KMS-11 (cell line): ENCODE measurements at regions not wholly inside any gene's neighbourhood (a gene's known extent, or its start where the extent isn't known, plus 50 kb on each side); places are given as distances from the start of the nearest gene placed in this dataset.

Experiments
- H2AFZ ChIP-seq: fragments of 200-600 bp; sonication (generic); 2 replicates; pipeline ENCODE4 v1.6.1; 2016; ENCODE audit warnings: antibody characterized with exemption, mixed run types, low read depth
- H3K27ac ChIP-seq: fragments of 200-600 bp; sonication (generic); 2 replicates; pipeline ENCODE4 v1.6.1; 2016; ENCODE audit warnings: mild to moderate bottlenecking, mixed run types
- H3K27me3 ChIP-seq: fragments of 200-600 bp; sonication (generic); 2 replicates; pipeline ENCODE4 v1.6.1; 2017; ENCODE audit warnings: mild to moderate bottlenecking, low read depth, mixed run types, moderate library complexity; ENCODE audit not compliant: insufficient read depth
- H3K36me3 ChIP-seq: fragments of 200-600 bp; sonication (generic); 2 replicates; pipeline ENCODE4 v1.6.1; 2017; ENCODE audit warnings: mild to moderate bottlenecking, mixed run types; ENCODE audit not compliant: insufficient read depth
- H3K4me1 ChIP-seq: fragments of 200-600 bp; sonication (generic); 2 replicates; pipeline ENCODE4 v1.6.1; 2016; ENCODE audit warnings: mild to moderate bottlenecking, low read depth, mixed run types; ENCODE audit not compliant: poor library complexity, severe bottlenecking
- H3K4me2 ChIP-seq: fragments of 200-600 bp; sonication (generic); 2 replicates; pipeline ENCODE4 v1.7.0; 2016; ENCODE audit warnings: mild to moderate bottlenecking, mixed run types
- H3K4me3 ChIP-seq: fragments of 200-600 bp; sonication (generic); IDR thresholded peaks from 2 replicates; pipeline ENCODE4 v1.6.1; 2017; ENCODE audit warnings: low read depth, low read length, mixed read lengths; ENCODE audit not compliant: insufficient read depth
- H3K79me2 ChIP-seq: fragments of 200-600 bp; sonication (generic); 2 replicates; pipeline ENCODE4 v1.6.1; 2016; ENCODE audit warnings: low read depth, mixed run types; ENCODE audit not compliant: insufficient read depth
- H3K9ac ChIP-seq: fragments of 200-600 bp; sonication (generic); 2 replicates; pipeline ENCODE4 v1.6.1; 2016; ENCODE audit warnings: mild to moderate bottlenecking, mixed run types
- H4K20me1 ChIP-seq: fragments of 200-600 bp; sonication (generic); 2 replicates; pipeline ENCODE4 v1.6.1; 2016; ENCODE audit warnings: mild to moderate bottlenecking, mixed run types; ENCODE audit not compliant: insufficient read depth
- CTCF ChIP-seq: fragments of 200-600 bp; sonication (generic); conservative IDR thresholded peaks from 2 replicates; pipeline ENCODE4 v1.6.1; 2017; ENCODE audit warnings: low read depth, mild to moderate bottlenecking, antibody characterized with exemption, low read length, moderate library complexity, mixed read lengths

- Histone ChIP-seq H3K9ac (no peak overlapping the region), H3K4me3 (no peak overlapping the region), H3K36me3 (no peaks in the 10 kb centered on the region), H2AFZ (no peak overlapping the region), H3K27me3 (no peaks in the 10 kb centered on the region), H3K79me2 (no peaks in the 10 kb centered on the region), H3K4me2 (no peak overlapping the region), H3K27ac (no peak overlapping the region), H3K4me1 (no peaks in the 10 kb centered on the region), H4K20me1 (no peaks in the 10 kb centered on the region)
- TF ChIP-seq CTCF = no peak
Observed at GRCh38 chr15:87099916-87100315, 1020.2 kb downstream of the AGBL1 start.

- H3K36me3 ChIP-seq = no peaks in the 10 kb centered on the region
- no peaks in the 10 kb centered on the region for H3K27me3 ChIP-seq
- no peak overlapping the region for H3K9ac ChIP-seq
- no peaks in the 10 kb centered on the region for H3K79me2 ChIP-seq
- H3K27ac ChIP-seq = no peak overlapping the region
- H3K4me2 ChIP-seq = no peak overlapping the region
- H4K20me1 ChIP-seq = no peaks in the 10 kb centered on the region
- no peak overlapping the region for H2AFZ ChIP-seq
- no peak overlapping the region for H3K4me3 ChIP-seq
- no peak for TF ChIP-seq CTCF
- no peaks in the 10 kb centered on the region for H3K4me1 ChIP-seq
Observed at GRCh38 chr15:87089551-87089950, 1009.9 kb downstream of the AGBL1 start.

GRCh38 chr15:87083201-87083600 lies 1003.5 kb downstream of the AGBL1 start:
- no peaks in the 10 kb centered on the region for H3K27me3 ChIP-seq
- no peaks in the 10 kb centered on the region for H3K4me1 ChIP-seq
- no peaks in the 10 kb centered on the region for H4K20me1 ChIP-seq
- H3K4me2 ChIP-seq = no peak overlapping the region
- no peaks in the 10 kb centered on the region for H3K36me3 ChIP-seq
- no peak overlapping the region for H3K27ac ChIP-seq
- no peak for TF ChIP-seq CTCF
- no peaks in the 10 kb centered on the region for H3K79me2 ChIP-seq
- no peak overlapping the region for H2AFZ ChIP-seq
- H3K4me3 ChIP-seq = no peak overlapping the region
- H3K9ac ChIP-seq = no peak overlapping the region

GRCh38 chr15:87082581-87082980 lies 1002.9 kb downstream of the AGBL1 start:
- Histone ChIP-seq H3K4me3 (no peak overlapping the region), H3K4me1 (no peaks in the 10 kb centered on the region), H3K27ac (no peak overlapping the region), H2AFZ (no peak overlapping the region), H3K27me3 (no peaks in the 10 kb centered on the region), H3K9ac (no peak overlapping the region), H3K36me3 (no peaks in the 10 kb centered on the region), H3K4me2 (no peak overlapping the region), H4K20me1 (no peaks in the 10 kb centered on the region), H3K79me2 (no peaks in the 10 kb centered on the region)
- TF ChIP-seq CTCF = no peak

GRCh38 chr15:87080547-87080946 lies 1000.9 kb downstream of the AGBL1 start:
- no peak for TF ChIP-seq CTCF
- H3K4me1 ChIP-seq = no peaks in the 10 kb centered on the region
- H3K79me2 ChIP-seq = no peaks in the 10 kb centered on the region
- H3K4me3 ChIP-seq = no peak overlapping the region
- H3K27ac ChIP-seq = no peak overlapping the region
- no peak overlapping the region for H3K9ac ChIP-seq
- no peaks in the 10 kb centered on the region for H3K27me3 ChIP-seq
- no peaks in the 10 kb centered on the region for H3K36me3 ChIP-seq
- H4K20me1 ChIP-seq = no peaks in the 10 kb centered on the region
- no peak overlapping the region for H3K4me2 ChIP-seq
- no peak overlapping the region for H2AFZ ChIP-seq
